Activated T-helper 2 cell treated with anti-CD3 and anti-CD28 coated beads, Interferon-gamma antibody, Interleukin-2, Interleukin-4, amounts not matched to agents 10 μg/mL and 5 μg/mL and 100 μg/mL, durations not matched to agents 14 hours and 24 hours and 36 hours (primary cell): ENCODE measurements at regions not wholly inside any gene's neighbourhood (a gene's known extent, or its start where the extent isn't known, plus 50 kb on each side); places are given as distances from the start of the nearest gene placed in this dataset.

Experiments
- DNase-seq: peaks from one replicate; pipeline ENCODE4 v3.0.0; 2021; ENCODE audit warnings: low spot score
- H3K27ac Mint-ChIP-seq: one replicate; pipeline ENCODE4 v1.8.0; 2021; ENCODE audit warnings: mixed read lengths
- H3K27me3 Mint-ChIP-seq: one replicate; pipeline ENCODE4 v1.8.0; 2021; ENCODE audit warnings: low read depth, mixed read lengths
- H3K36me3 Mint-ChIP-seq: one replicate; pipeline ENCODE4 v1.8.0; 2021; ENCODE audit warnings: low read depth, mixed read lengths
- H3K4me1 Mint-ChIP-seq: one replicate; pipeline ENCODE4 v1.8.0; 2021; ENCODE audit warnings: low read depth, mixed read lengths
- H3K4me3 Mint-ChIP-seq: one replicate; pipeline ENCODE4 v1.8.0; 2021; ENCODE audit warnings: low read depth, mild to moderate bottlenecking, moderate library complexity, mixed read lengths
- H3K9me3 Mint-ChIP-seq: one replicate; pipeline ENCODE4 v1.8.0; 2021; ENCODE audit warnings: mixed read lengths
- intact Hi-C: fragments of 100-400 bp; cut with micrococcal nuclease; formaldehyde crosslinking; loops from one replicate; pipeline ENCODE4 v1.15.1; 2023

DNA sequence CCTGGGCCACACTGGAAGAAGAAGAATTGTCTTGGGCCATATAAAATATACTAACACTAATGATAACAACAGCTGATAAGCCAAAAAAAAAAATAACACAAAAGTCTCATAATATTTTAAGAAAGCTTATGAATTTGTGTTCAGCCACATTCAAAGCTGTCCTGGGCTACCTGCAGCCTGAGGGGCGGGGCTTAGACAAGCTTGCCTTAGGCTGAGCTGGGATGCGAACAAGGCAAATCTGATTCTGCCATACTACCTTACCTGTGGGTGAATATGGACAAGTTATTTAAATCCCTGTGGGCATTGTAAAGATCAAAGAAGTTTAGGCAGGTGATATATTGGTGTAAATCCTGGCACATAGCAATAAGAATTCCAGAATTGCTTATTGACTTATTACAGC, 212.3 kb upstream of the ATP10B start:
- H3K27ac Mint-ChIP-seq: no peak overlapping the region
- no peak overlapping the region for H3K4me3 Mint-ChIP-seq
- H3K27me3 Mint-ChIP-seq: no peaks in the 10 kb centered on the region
- no peak for DNase-seq
- intact Hi-C loops: no loop called here
- H3K4me1 Mint-ChIP-seq: no peaks in the 10 kb centered on the region
- no peaks in the 10 kb centered on the region for H3K36me3 Mint-ChIP-seq
- H3K9me3 Mint-ChIP-seq: peaks cover under 1% of the 10 kb centered on the region

GRCh38 chr5:161058781-161059180, 206.8 kb upstream of the ATP10B start:
- H3K27me3 Mint-ChIP-seq: no peaks in the 10 kb centered on the region
- no peaks in the 10 kb centered on the region for H3K9me3 Mint-ChIP-seq
- H3K27ac Mint-ChIP-seq: no peak overlapping the region
- intact Hi-C loops: no loop called here
- DNase-seq: no peak
- no peaks in the 10 kb centered on the region for H3K36me3 Mint-ChIP-seq
- no peak overlapping the region for H3K4me3 Mint-ChIP-seq
- H3K4me1 Mint-ChIP-seq: no peaks in the 10 kb centered on the region

DNA sequence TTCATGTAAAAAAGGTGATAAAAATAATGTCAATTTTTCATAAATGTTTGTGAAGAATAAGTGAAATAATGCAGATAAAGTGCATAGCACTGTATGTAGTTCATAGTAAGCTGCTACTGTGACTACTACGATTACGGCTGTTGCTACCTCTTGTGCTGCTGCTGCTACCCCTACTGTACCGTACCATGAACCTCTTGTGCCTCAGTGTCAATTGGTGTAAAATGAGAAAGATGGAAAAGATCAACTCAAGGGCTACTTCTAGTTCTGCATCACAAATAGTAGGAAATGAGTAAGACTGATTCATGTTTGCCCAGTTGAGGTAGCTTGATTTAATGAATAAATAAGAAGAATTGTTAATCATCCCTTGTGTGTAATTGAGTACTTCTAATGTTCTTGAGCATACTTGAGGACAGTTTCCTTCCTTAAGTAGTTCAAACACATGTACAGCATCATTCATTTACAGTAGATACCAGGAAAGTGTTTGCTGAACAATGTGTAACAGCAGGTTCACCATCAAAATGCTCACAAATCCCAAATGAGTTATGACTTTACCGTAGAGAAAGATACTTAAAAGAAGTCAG, 200.0 kb upstream of the ATP10B start:
- H3K36me3 Mint-ChIP-seq: no peaks in the 10 kb centered on the region
- no peaks in the 10 kb centered on the region for H3K4me1 Mint-ChIP-seq
- no peak overlapping the region for H3K27ac Mint-ChIP-seq
- no peak for DNase-seq
- intact Hi-C loops: no loop called here
- no peak overlapping the region for H3K4me3 Mint-ChIP-seq
- H3K9me3 Mint-ChIP-seq: no peaks in the 10 kb centered on the region
- no peaks in the 10 kb centered on the region for H3K27me3 Mint-ChIP-seq

DNA sequence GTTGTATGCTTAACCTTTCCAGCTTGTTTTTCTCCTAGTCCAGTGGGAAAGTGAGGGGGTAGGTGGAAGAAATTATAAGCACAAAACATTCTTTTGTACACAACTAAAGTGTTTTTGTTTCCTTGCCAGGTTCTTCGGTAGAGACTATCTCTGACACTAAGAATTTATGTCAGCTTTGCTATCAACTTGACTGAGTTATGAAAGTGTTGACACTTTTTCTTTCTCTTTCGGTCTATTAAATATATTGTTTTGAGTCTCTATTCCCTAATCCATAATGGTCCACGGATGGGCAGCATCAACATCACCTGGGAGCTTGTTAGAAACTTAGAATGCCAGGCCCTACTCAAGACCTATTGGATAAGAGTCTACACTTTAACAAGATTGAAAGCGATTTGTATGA, 195.0 kb upstream of the ATP10B start:
- H3K27ac Mint-ChIP-seq: no peak overlapping the region
- intact Hi-C loops: no loop called here
- no peak overlapping the region for H3K4me3 Mint-ChIP-seq
- DNase-seq: no peak
- no peaks in the 10 kb centered on the region for H3K4me1 Mint-ChIP-seq
- no peaks in the 10 kb centered on the region for H3K27me3 Mint-ChIP-seq
- no peaks in the 10 kb centered on the region for H3K36me3 Mint-ChIP-seq
- H3K9me3 Mint-ChIP-seq: no peaks in the 10 kb centered on the region

- Mint-ChIP-seq H3K9me3 (no peaks in the 10 kb centered on the region), H3K4me3 (no peak overlapping the region), H3K36me3 (no peaks in the 10 kb centered on the region), H3K27ac (no peak overlapping the region), H3K27me3 (no peaks in the 10 kb centered on the region), H3K4me1 (no peaks in the 10 kb centered on the region)
- no peak for DNase-seq
- intact Hi-C loops: no loop called here
These were observed 190.9 kb upstream of the ATP10B start for GRCh38 chr5:161042862-161043261.

DNA sequence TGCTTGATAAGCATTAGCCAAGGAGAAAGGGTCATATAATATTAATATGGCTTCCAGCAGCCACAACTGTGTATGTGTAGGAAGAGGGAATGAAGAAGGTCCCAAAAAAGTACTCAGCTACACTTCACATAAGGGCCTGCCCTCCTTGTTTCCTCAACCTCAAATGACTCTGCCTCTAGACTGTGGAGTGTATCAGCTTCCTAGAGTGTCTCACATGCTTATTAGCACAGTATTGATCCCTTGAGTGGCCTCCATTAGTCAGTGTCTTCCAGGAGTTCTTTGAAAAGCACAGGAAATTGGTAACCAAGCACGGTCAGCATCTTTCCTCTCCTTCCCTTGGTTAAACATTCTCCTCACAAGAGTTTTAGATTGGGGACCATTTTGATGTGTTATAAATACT, 190.4 kb upstream of the ATP10B start:
- H3K36me3 Mint-ChIP-seq: no peaks in the 10 kb centered on the region
- intact Hi-C loops: no loop called here
- DNase-seq: no peak
- H3K4me1 Mint-ChIP-seq: no peaks in the 10 kb centered on the region
- H3K27ac Mint-ChIP-seq: no peak overlapping the region
- H3K9me3 Mint-ChIP-seq: no peaks in the 10 kb centered on the region
- H3K27me3 Mint-ChIP-seq: no peaks in the 10 kb centered on the region
- no peak overlapping the region for H3K4me3 Mint-ChIP-seq

DNA sequence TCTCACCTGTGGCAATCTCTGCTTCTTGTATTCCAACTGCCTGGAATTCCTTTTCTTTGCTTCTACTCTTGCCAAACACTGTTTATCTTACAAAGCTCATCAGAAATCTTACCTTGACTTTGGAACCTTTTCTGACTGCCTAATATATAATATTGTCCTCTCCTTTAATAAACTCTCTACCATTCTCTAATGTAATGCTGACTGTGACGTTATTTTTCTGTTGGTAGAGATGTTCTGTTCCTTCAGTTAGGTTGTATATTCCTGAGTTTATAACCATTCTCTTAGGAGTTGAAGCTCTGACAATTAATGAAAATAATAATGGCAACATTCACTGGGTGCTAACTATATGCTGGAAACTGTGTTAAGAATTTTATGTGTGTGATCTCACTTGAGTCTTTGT, 188.8 kb upstream of the ATP10B start:
- no peaks in the 10 kb centered on the region for H3K4me1 Mint-ChIP-seq
- H3K4me3 Mint-ChIP-seq: no peak overlapping the region
- intact Hi-C loops: no loop called here
- no peak for DNase-seq
- H3K36me3 Mint-ChIP-seq: no peaks in the 10 kb centered on the region
- no peak overlapping the region for H3K27ac Mint-ChIP-seq
- no peaks in the 10 kb centered on the region for H3K27me3 Mint-ChIP-seq
- H3K9me3 Mint-ChIP-seq: no peaks in the 10 kb centered on the region

DNA sequence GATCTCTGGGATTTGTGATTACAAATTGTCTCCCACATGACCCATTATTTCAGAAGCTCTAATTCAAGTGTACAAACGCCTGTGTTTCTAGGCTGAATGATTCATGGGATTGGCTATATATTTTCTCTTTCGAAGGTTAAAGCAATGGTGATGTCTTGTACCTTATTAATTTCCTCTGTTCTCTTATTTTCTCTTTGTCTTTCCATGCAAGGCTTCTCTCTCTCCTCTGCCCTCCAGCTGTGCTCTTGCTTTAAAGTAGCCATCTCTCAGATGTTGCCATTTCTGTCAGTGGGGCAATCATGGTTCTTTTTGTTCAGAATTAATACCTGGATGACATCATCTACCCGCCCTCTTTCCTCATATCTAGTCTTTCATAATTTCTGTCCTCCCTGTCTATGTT, 184.3 kb upstream of the ATP10B start:
- H3K36me3 Mint-ChIP-seq: no peaks in the 10 kb centered on the region
- intact Hi-C loops: no loop called here
- no peak overlapping the region for H3K4me3 Mint-ChIP-seq
- no peaks in the 10 kb centered on the region for H3K9me3 Mint-ChIP-seq
- no peaks in the 10 kb centered on the region for H3K27me3 Mint-ChIP-seq
- no peak for DNase-seq
- no peaks in the 10 kb centered on the region for H3K4me1 Mint-ChIP-seq
- H3K27ac Mint-ChIP-seq: no peak overlapping the region

DNA sequence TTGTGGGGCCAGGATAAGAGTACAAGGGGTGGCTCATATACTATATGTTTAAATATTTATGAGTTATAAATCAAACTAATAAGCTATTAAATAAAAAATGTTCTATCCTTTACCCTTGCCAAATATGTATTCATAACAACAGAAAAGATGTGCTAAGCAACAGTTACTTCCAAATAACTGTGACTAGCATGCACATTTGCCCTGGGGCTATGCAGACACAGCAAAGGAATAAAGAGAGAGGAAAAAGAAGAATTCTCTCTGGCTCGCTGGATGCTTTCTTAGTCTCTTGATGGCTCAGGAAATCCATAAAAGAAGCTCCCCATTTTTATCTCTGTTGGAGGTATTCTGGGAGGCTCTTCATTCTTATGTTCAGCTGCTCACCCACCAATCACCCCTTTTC, 182.4 kb upstream of the ATP10B start:
- intact Hi-C loops: no loop called here
- H3K36me3 Mint-ChIP-seq: no peaks in the 10 kb centered on the region
- no peaks in the 10 kb centered on the region for H3K9me3 Mint-ChIP-seq
- DNase-seq: no peak
- H3K27me3 Mint-ChIP-seq: no peaks in the 10 kb centered on the region
- H3K4me3 Mint-ChIP-seq: no peak overlapping the region
- H3K27ac Mint-ChIP-seq: no peak overlapping the region
- no peaks in the 10 kb centered on the region for H3K4me1 Mint-ChIP-seq

GRCh38 chr5:161030229-161030628, 178.2 kb upstream of the ATP10B start:
- DNase-seq: no peak
- no peaks in the 10 kb centered on the region for H3K36me3 Mint-ChIP-seq
- no peaks in the 10 kb centered on the region for H3K4me1 Mint-ChIP-seq
- intact Hi-C loops: no loop called here
- no peak overlapping the region for H3K4me3 Mint-ChIP-seq
- no peak overlapping the region for H3K27ac Mint-ChIP-seq
- H3K9me3 Mint-ChIP-seq: no peaks in the 10 kb centered on the region
- no peaks in the 10 kb centered on the region for H3K27me3 Mint-ChIP-seq

DNA sequence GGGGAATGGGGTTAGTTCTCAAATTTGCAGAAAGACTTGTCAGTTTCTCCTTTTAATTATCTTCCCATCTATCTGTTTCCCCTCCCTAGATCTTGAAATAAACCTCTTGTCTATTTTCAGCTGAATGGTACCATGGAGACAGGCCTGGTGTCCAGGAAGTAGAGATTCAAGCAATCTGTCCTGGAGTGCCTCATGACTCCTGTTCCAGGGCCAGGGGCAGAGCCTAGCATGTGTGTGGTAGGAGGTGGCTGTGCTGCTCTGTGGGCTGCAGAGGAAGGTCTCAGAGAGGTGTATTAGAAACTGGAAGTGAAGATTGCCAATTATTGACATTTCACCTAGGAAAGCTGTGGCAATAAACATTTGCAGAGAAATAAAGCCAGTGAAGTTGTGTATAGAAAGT, 175.8 kb upstream of the ATP10B start:
- no peaks in the 10 kb centered on the region for H3K27me3 Mint-ChIP-seq
- no peaks in the 10 kb centered on the region for H3K36me3 Mint-ChIP-seq
- no peaks in the 10 kb centered on the region for H3K4me1 Mint-ChIP-seq
- intact Hi-C loops: no loop called here
- H3K27ac Mint-ChIP-seq: no peak overlapping the region
- no peak overlapping the region for H3K4me3 Mint-ChIP-seq
- H3K9me3 Mint-ChIP-seq: no peaks in the 10 kb centered on the region
- DNase-seq: no peak

- Mint-ChIP-seq H3K27ac (no peak overlapping the region), H3K36me3 (no peaks in the 10 kb centered on the region), H3K9me3 (no peaks in the 10 kb centered on the region), H3K27me3 (no peaks in the 10 kb centered on the region), H3K4me3 (no peak overlapping the region), H3K4me1 (no peaks in the 10 kb centered on the region)
- no peak for DNase-seq
- intact Hi-C loops: no loop called here
These were observed 171.5 kb upstream of the ATP10B start for GRCh38 chr5:161023551-161023950.

DNA sequence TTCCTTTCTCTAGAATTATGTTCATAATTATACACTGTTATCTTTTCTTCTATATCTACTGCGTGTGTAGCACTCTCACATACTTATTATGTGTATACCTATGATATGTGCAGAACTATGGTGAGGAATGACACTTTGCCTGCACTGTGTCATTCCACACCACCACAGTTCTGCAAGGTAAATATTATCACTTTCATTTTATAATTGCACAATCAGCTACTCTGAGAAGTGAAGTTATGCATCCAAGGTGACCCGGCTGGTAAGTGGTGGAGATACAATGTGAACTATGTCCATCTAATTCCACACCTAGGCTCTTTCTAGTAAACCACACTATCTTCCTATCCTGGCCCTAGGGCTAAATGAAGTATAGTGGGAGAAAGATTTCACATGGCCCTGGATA, 170.1 kb upstream of the ATP10B start:
- DNase-seq: no peak
- Mint-ChIP-seq H3K9me3 (no peaks in the 10 kb centered on the region), H3K27ac (no peak overlapping the region), H3K4me3 (no peak overlapping the region), H3K4me1 (no peaks in the 10 kb centered on the region), H3K36me3 (no peaks in the 10 kb centered on the region), H3K27me3 (no peaks in the 10 kb centered on the region)
- intact Hi-C loops: no loop called here

- Mint-ChIP-seq H3K36me3 (no peaks in the 10 kb centered on the region), H3K27me3 (no peaks in the 10 kb centered on the region), H3K4me1 (no peaks in the 10 kb centered on the region)
These were observed 157.8 kb upstream of the ATP10B start for GRCh38 chr5:161009817-161010216.

More at GRCh38 chr5:161009817-161010216, 157.8 kb upstream of the ATP10B start:
- H3K27ac Mint-ChIP-seq: no peak overlapping the region
- H3K9me3 Mint-ChIP-seq: no peaks in the 10 kb centered on the region
- intact Hi-C loops: no loop called here
- no peak for DNase-seq
- H3K4me3 Mint-ChIP-seq: no peak overlapping the region
